Muscle layer of duodenum (tissue), 2 donors: ENCODE measurements at regions not wholly inside any gene's neighbourhood (a gene's known extent, or its start where the extent isn't known, plus 50 kb on each side); places are given as distances from the start of the nearest gene placed in this dataset.
"Not testable (repeated sequence)": the region's sequence is repeated elsewhere in the genome, so short reads cannot be mapped to it uniquely, and the experiment has no call there.

ENCODE experiments used
- H3K27ac ChIP-seq: one replicate; pipeline ENCODE4 v1.7.0; 2013; ENCODE audit warnings: mild to moderate bottlenecking, low read length
- H3K27me3 ChIP-seq: one replicate; pipeline ENCODE4 v1.7.0; 2013; ENCODE audit warnings: low read depth, mild to moderate bottlenecking, control low read depth, low read length
- H3K36me3 ChIP-seq, 2 donors: one replicate each; pipeline ENCODE4 v1.7.0; 2013; ENCODE audit warnings: low read length in 2 of 2, control low read depth in 1 of 2, mild to moderate bottlenecking in 1 of 2; ENCODE audit not compliant: insufficient read depth in 2 of 2, control insufficient read depth in 1 of 2
- H3K4me1 ChIP-seq, 2 donors: one replicate each; pipeline ENCODE4 v1.7.0; 2013; ENCODE audit warnings: low read length in 2 of 2, mild to moderate bottlenecking in 2 of 2, control low read depth in 1 of 2, moderate library complexity in 1 of 2; ENCODE audit not compliant: insufficient read depth in 2 of 2, control insufficient read depth in 1 of 2
- H3K4me3 ChIP-seq, 2 donors: one replicate each; pipeline ENCODE4 v1.7.0; 2013; ENCODE audit warnings: low read length in 2 of 2, low read depth in 1 of 2, mild to moderate bottlenecking in 1 of 2
- H3K9me3 ChIP-seq, 2 donors: one replicate each; pipeline ENCODE4 v1.7.0; 2013; ENCODE audit warnings: low read length in 2 of 2, control low read depth in 1 of 2, mild to moderate bottlenecking in 1 of 2; ENCODE audit not compliant: control insufficient read depth in 1 of 2
- donor health status: healthy.

- H3K27me3 ChIP-seq: no peaks in the 10 kb centered on the region
- no peak overlapping the region for H3K27ac ChIP-seq
- no peak overlapping the region for H3K4me3 ChIP-seq
- no peaks in the 10 kb centered on the region for H3K9me3 ChIP-seq
- no peaks in the 10 kb centered on the region for H3K36me3 ChIP-seq
- no peaks in the 10 kb centered on the region for H3K4me1 ChIP-seq
Measured at GRCh38 chr4:97116511-97116910, 1026.8 kb downstream of the STPG2 start.

- no peaks in the 10 kb centered on the region for H3K4me1 ChIP-seq
- no peaks in the 10 kb centered on the region for H3K27me3 ChIP-seq
- peaks cover 0 to 3% of the 10 kb centered on the region in 2 donors for H3K9me3 ChIP-seq
- no peak overlapping the region for H3K4me3 ChIP-seq
- H3K36me3 ChIP-seq: no peaks in the 10 kb centered on the region
- no peak overlapping the region for H3K27ac ChIP-seq
Measured at GRCh38 chr4:97121493-97121892, 1021.8 kb downstream of the STPG2 start.

GRCh38 chr4:97123573-97123972, 1019.7 kb downstream of the STPG2 start:
- H3K36me3 ChIP-seq: no peaks in the 10 kb centered on the region
- H3K27ac ChIP-seq: no peak overlapping the region
- no peaks in the 10 kb centered on the region for H3K4me1 ChIP-seq
- no peak overlapping the region for H3K4me3 ChIP-seq
- H3K9me3 ChIP-seq: peaks cover 0 to 3% of the 10 kb centered on the region in 2 donors
- H3K27me3 ChIP-seq: no peaks in the 10 kb centered on the region

GRCh38 chr4:97132435-97132834, 1010.8 kb downstream of the STPG2 start:
- no peaks in the 10 kb centered on the region for H3K9me3 ChIP-seq
- no peaks in the 10 kb centered on the region for H3K36me3 ChIP-seq
- H3K4me3 ChIP-seq: no peak overlapping the region
- H3K27me3 ChIP-seq: no peaks in the 10 kb centered on the region
- H3K4me1 ChIP-seq: no peaks in the 10 kb centered on the region
- H3K27ac ChIP-seq: no peak overlapping the region

GRCh38 chr4:97134456-97134855, 1008.8 kb downstream of the STPG2 start:
- no peak overlapping the region for H3K27ac ChIP-seq
- H3K4me1 ChIP-seq: no peaks in the 10 kb centered on the region
- H3K9me3 ChIP-seq: no peaks in the 10 kb centered on the region
- H3K27me3 ChIP-seq: no peaks in the 10 kb centered on the region
- no peak overlapping the region for H3K4me3 ChIP-seq
- no peaks in the 10 kb centered on the region for H3K36me3 ChIP-seq

GRCh38 chr4:97139791-97140190, 1003.5 kb downstream of the STPG2 start:
- Histone ChIP-seq H3K36me3 (no peaks in the 10 kb centered on the region), H3K4me1 (no peaks in the 10 kb centered on the region), H3K27ac (no peak overlapping the region), H3K27me3 (no peaks in the 10 kb centered on the region), H3K4me3 (no peak overlapping the region), H3K9me3 (no peaks in the 10 kb centered on the region)

GRCh38 chr4:97140545-97140944, 1002.7 kb downstream of the STPG2 start:
- H3K4me3 ChIP-seq: no peak overlapping the region
- no peaks in the 10 kb centered on the region for H3K36me3 ChIP-seq
- no peaks in the 10 kb centered on the region for H3K9me3 ChIP-seq
- H3K27ac ChIP-seq: no peak overlapping the region
- no peaks in the 10 kb centered on the region for H3K4me1 ChIP-seq
- no peaks in the 10 kb centered on the region for H3K27me3 ChIP-seq

GRCh38 chr4:97141332-97141731, 1001.9 kb downstream of the STPG2 start:
- not testable (repeated sequence) for H3K4me3 ChIP-seq, H3K27ac ChIP-seq, H3K9me3 ChIP-seq, H3K4me1 ChIP-seq, H3K27me3 ChIP-seq, H3K36me3 ChIP-seq

GRCh38 chr4:97142410-97142809, 1000.9 kb downstream of the STPG2 start:
- Histone ChIP-seq H3K9me3 (no peaks in the 10 kb centered on the region), H3K27me3 (no peaks in the 10 kb centered on the region), H3K36me3 (no peaks in the 10 kb centered on the region), H3K27ac (no peak overlapping the region), H3K4me3 (no peak overlapping the region), H3K4me1 (no peaks in the 10 kb centered on the region)

GRCh38 chr4:97142893-97143292, 1000.4 kb downstream of the STPG2 start:
- Histone ChIP-seq H3K27me3 (no peaks in the 10 kb centered on the region), H3K4me1 (no peaks in the 10 kb centered on the region), H3K27ac (no peak overlapping the region), H3K4me3 (no peak overlapping the region), H3K9me3 (no peaks in the 10 kb centered on the region), H3K36me3 (no peaks in the 10 kb centered on the region)

- Histone ChIP-seq H3K36me3 (no peaks in the 10 kb centered on the region), H3K4me1 (no peaks in the 10 kb centered on the region), H3K9me3 (no peaks in the 10 kb centered on the region), H3K27ac (no peak overlapping the region), H3K4me3 (no peak overlapping the region), H3K27me3 (no peaks in the 10 kb centered on the region)
Measured at GRCh38 chr4:97144199-97144598, 999.1 kb downstream of the STPG2 start.

- H3K4me1 ChIP-seq: no peaks in the 10 kb centered on the region
- no peaks in the 10 kb centered on the region for H3K36me3 ChIP-seq
- H3K9me3 ChIP-seq: no peaks in the 10 kb centered on the region
- H3K4me3 ChIP-seq: no peak overlapping the region
- H3K27me3 ChIP-seq: no peaks in the 10 kb centered on the region
- H3K27ac ChIP-seq: no peak overlapping the region
Measured at GRCh38 chr4:97150966-97151365, 992.3 kb downstream of the STPG2 start.
